Cardiac fibroblast (primary cell): ENCODE measurements at regions not wholly inside any gene's neighbourhood (a gene's known extent, or its start where the extent isn't known, plus 50 kb on each side); places are given as distances from the start of the nearest gene placed in this dataset.

Experiments
- DNase-seq, 2 donors: peaks; one replicate each; pipeline versions ENCODE4 v3.0.0 to v3.0.0-alpha.2; 2010; ENCODE audit warnings: low read depth in 2 of 2
- H3K4me3 ChIP-seq, 2 donors: replicated peaks in 1 of 2; 1 replicate in 1 of 2; 2 replicates in 1 of 2; pipeline ENCODE4 v1.5.1; 2011; ENCODE audit warnings: low read depth in 2 of 2, low read length in 2 of 2, mild to moderate bottlenecking in 2 of 2, moderate library complexity in 1 of 2
- TF ChIP-seq, protein P1 (sequence below): IDR thresholded peaks from one replicate; pipeline ENCODE4 v1.5.1; 2011; ENCODE audit warnings: low read depth, mild to moderate bottlenecking, low read length, inconsistent platforms

DNA sequence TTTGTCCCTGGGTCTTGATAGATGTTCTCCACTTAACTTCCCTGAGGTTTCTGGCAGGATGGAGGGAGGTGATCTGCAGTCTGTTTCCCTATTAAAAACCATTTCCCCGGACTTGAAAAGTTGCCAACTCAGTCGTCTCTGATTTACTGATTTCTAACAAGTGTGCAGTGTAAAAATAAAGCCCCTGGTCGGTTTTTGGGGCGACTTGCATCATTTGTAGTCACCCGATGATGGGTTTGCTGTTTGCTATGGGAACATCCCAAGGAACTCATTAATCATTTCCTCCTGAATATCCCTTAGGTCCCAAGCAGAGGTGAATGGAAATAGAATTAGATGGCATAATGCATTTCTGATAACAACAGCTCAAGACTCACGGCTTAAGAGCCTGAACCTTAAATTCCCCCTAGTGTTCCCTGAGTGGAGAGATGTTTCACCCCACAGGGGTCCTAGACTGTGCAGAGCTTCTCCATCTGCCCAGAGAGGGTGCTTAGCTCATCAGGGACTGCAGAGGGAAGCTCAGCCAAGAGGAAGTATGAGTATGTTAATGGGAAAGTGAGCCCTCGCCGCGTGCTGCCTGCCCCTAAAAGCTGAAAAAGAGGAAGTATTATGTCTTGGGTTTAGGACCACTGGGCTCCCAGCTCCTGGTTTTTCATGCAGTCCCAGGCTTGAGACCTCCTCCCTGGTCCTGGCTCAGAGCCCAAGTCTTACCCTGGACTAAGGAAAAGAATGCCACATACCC lies 115.1 kb upstream of the DAP start:
- no peak for DNase-seq
- TF ChIP-seq, protein P1, sequence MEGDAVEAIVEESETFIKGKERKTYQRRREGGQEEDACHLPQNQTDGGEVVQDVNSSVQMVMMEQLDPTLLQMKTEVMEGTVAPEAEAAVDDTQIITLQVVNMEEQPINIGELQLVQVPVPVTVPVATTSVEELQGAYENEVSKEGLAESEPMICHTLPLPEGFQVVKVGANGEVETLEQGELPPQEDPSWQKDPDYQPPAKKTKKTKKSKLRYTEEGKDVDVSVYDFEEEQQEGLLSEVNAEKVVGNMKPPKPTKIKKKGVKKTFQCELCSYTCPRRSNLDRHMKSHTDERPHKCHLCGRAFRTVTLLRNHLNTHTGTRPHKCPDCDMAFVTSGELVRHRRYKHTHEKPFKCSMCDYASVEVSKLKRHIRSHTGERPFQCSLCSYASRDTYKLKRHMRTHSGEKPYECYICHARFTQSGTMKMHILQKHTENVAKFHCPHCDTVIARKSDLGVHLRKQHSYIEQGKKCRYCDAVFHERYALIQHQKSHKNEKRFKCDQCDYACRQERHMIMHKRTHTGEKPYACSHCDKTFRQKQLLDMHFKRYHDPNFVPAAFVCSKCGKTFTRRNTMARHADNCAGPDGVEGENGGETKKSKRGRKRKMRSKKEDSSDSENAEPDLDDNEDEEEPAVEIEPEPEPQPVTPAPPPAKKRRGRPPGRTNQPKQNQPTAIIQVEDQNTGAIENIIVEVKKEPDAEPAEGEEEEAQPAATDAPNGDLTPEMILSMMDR: no peak
- H3K4me3 ChIP-seq: no peak overlapping the region

DNA sequence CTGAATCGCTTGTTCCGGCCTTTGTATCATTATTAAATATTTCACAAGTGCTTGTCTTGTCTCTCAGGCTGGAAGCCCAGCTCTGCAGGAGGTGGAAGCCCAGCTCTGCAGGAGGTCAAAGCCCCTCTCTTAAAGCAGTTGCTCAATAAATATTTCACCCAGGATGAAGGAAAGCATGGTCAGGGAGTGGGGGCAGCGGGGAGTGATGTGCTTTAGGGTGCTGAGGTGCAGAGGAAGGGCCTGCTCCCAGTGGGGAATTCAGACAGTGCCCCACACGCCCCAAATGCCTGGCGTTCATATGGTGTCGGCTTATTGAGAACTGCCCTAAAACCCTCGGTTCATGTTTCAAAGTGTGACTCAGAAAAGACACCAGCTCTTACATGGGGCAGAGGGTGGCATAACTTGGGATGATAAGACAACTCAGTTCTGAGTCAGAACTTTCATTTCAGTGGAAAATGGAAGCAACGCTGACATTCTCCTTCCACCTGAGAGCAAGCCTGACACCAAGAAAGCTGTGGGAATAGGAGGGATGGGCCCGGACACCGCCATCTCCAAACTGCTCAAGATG lies 114.3 kb upstream of the DAP start:
- H3K4me3 ChIP-seq: no peak overlapping the region
- TF ChIP-seq, protein P1: no peak
- DNase-seq: no peak

DNA sequence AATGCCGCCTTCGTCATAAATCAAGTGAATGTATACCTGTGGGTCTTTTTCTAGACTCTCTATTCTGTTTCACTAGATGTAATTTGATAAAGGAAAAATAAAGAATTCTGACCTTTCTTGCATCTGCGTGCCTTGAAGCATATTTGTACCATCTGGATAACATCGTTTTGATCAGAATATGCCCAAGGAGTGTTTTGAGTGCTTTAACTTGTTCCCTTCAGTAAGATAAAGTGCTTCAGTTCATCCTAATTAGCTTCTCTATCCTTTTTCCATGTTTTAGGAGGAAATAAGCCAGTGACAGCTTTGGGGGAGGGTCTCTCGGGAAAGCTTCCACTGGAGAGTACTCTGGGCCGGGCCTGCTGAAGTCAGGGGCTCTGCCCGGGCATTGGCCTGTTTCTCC lies 113.5 kb upstream of the DAP start:
- H3K4me3 ChIP-seq: no peak overlapping the region
- no peak for DNase-seq
- TF ChIP-seq, protein P1: no peak

DNA sequence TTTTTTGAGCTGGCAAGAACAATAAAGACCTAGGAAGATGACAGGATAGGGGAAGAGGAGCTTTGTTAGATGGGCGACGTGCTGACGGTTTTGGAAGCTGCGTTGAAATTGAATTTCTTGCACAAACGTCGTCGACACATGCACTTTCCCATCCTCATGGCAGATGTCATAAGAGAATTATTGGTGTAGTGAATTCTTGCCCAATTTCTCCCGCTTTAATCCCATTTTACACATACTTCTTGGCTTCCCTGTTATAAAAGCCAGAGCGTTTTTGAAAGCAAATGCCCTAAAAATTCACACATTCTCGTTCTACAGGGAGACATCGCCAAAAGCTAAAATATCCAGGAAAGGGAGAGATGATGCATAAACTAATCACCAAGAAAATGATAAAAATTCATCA lies 109.8 kb upstream of the DAP start:
- no peak for DNase-seq
- TF ChIP-seq, protein P1: no peak
- no peak overlapping the region for H3K4me3 ChIP-seq

DNA sequence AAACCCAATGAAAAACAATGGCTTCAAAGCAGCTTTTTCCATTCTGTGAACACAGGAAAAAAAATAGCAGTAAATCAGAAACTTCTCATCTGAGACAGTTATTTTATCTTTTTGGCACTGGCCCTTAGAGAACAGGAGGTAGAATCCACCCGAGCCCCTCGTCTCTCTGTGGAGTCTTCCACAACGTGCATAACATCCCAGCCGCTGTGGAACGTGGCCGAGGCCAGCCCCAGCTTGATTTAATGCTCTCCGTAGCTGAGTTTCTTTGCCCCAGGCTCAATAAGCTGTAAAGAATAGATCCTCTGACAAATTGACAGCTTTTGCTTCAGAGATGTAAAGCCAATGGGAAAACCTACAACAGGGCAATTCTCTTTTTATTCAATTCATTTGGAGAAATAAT lies 107.9 kb upstream of the DAP start:
- no peak overlapping the region for H3K4me3 ChIP-seq
- TF ChIP-seq, protein P1: no peak
- DNase-seq: no peak

DNA sequence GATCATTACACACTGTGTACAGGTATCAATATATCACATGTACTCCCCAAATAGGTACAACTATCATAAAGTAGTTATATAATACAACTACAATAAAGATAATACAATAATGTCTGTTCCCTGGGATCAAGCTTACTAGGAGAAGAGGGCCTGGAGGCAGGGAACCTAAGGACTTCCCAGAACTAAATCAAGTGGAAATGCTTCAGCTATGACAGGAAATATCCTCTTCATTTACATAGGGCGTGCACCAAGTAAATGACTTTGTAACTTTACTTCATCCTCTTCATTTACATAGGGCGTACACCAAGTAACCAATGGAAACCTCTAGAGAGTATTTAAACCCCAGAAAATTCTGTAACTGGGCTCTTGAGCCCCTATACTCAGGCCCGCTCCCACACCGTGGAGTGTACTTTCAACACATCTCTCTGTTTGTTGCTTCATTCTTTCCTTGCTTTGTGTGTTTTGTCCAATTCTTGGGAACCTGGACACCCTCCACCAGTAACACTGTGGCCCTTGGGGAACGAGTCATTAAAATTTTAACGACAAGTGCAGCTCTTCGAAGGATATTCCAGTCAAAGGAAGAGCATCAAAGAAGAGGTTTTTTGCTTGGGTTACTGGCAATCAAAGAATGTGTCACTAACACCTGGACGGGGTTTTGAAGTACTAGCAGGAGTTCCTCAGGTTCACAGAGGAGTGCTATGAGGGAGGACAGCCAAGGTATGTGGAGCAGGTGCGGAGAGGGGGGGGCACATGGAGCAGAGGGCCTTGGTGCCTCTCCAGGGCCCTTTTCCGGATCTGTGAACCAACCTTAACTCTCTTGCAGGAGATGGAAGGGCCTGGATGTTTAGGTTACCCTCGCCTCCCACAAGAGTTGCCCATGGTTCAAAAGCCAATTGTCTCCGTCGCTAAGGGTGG lies 106.6 kb upstream of the DAP start:
- no peak overlapping the region for H3K4me3 ChIP-seq
- DNase-seq: no peak
- TF ChIP-seq, protein P1: no peak
